ENCODE measurements at regions not wholly inside any gene's neighbourhood (a gene's known extent, or its start where the extent isn't known, plus 50 kb on each side); places are given as distances from the start of the nearest gene placed in this dataset.

GRCh38 chr18:71077451-71077850 lies 788.6 kb downstream of the SOCS6 start:
- Histone ChIP-seq H4K91ac (ENCODE audit: low read depth, low read length) (no peak overlapping the region), H2BK120ac (ENCODE audit: insufficient read depth, low read length, poor library complexity) (no peak overlapping the region), H3K4me1 (ENCODE audit: control insufficient read depth in 1 of 2, insufficient read depth in 2 of 2, low read length in 2 of 2) (no peaks in the 10 kb centered on the region), H3K9ac (ENCODE audit: low read length) (no peak overlapping the region), H3K23ac (ENCODE audit: low read length) (no peak overlapping the region), H4K8ac (ENCODE audit: low read depth, low read length) (no peak overlapping the region), H3K9me3 (ENCODE audit: insufficient read depth, low read depth, low read length) (no peaks in the 10 kb centered on the region), H3K4me2 (ENCODE audit: low read length) (no peak overlapping the region), H3K4me3 (ENCODE audit: low read depth, low read length) (no peak overlapping the region), H3K18ac (ENCODE audit: low read length) (no peak overlapping the region), H3K79me2 (ENCODE audit: control insufficient read depth, insufficient read depth, low read length, poor library complexity) (no peaks in the 10 kb centered on the region), H3K79me1 (ENCODE audit: low read length) (no peaks in the 10 kb centered on the region), H4K12ac (ENCODE audit: low read depth, low read length) (no peak overlapping the region), H2BK12ac (ENCODE audit: low read length) (no peak overlapping the region), H2AK5ac (ENCODE audit: low read length) (no peak overlapping the region), H3K36me3 (ENCODE audit: control insufficient read depth in 1 of 2, insufficient read depth in 2 of 2, low read length in 2 of 2) (no peaks in the 10 kb centered on the region), H3K27me3 (ENCODE audit: insufficient read depth, low read length) (no peaks in the 10 kb centered on the region), H3K27ac (ENCODE audit: low read depth, low read length) (no peak overlapping the region), H3K14ac (ENCODE audit: low read length) (no peak overlapping the region), H3K4ac (ENCODE audit: low read depth, low read length) (no peak overlapping the region), H2AFZ (ENCODE audit: insufficient read depth, low read length, poor library complexity) (no peak overlapping the region), H2BK5ac (ENCODE audit: low read depth, low read length, poor library complexity) (no peak overlapping the region)
- no CpG with 5 or more reads among the region's 4 CpGs for WGBS (ENCODE audit: extremely low coverage, insufficient coverage, insufficient read length)
- no peak for DNase-seq

DNA sequence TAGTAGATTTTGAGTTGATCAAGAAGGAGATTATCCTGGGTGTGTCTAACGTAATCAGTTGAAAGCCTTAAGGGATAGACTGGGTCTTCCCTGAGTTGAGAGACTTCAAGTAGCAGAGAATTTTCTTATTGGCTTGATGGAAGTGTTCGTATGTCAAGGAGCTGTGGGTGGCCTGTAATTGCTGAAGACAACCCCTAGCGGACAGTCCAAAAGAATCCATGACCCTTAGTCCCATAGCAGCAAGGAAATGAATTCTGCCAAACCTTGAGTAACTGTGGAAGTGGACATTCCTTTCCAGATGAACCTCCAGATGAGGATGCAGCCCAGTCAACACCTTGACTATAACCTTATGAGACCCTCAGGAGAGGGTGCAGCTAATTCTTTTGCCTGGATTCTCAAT lies 786.3 kb downstream of the SOCS6 start:
- H2BK12ac ChIP-seq (ENCODE audit: low read length), result no peak overlapping the region
- H4K12ac ChIP-seq (ENCODE audit: low read depth, low read length), result no peak overlapping the region
- H3K79me1 ChIP-seq (ENCODE audit: low read length), result no peaks in the 10 kb centered on the region
- no peak overlapping the region for H4K8ac ChIP-seq (ENCODE audit: low read depth, low read length)
- no peak overlapping the region for H3K27ac ChIP-seq (ENCODE audit: low read depth, low read length)
- no peaks in the 10 kb centered on the region for H3K79me2 ChIP-seq (ENCODE audit: control insufficient read depth, insufficient read depth, low read length, poor library complexity)
- H3K4ac ChIP-seq (ENCODE audit: low read depth, low read length), result no peak overlapping the region
- no peak overlapping the region for H4K91ac ChIP-seq (ENCODE audit: low read depth, low read length)
- no peaks in the 10 kb centered on the region for H3K36me3 ChIP-seq (ENCODE audit: control insufficient read depth in 1 of 2, insufficient read depth in 2 of 2, low read length in 2 of 2)
- H3K4me2 ChIP-seq (ENCODE audit: low read length), result no peak overlapping the region
- H2BK5ac ChIP-seq (ENCODE audit: low read depth, low read length, poor library complexity), result no peak overlapping the region
- no peak for DNase-seq
- H3K9ac ChIP-seq (ENCODE audit: low read length), result no peak overlapping the region
- no peak overlapping the region for H3K4me3 ChIP-seq (ENCODE audit: low read depth, low read length)
- H3K27me3 ChIP-seq (ENCODE audit: insufficient read depth, low read length), result no peaks in the 10 kb centered on the region
- H3K14ac ChIP-seq (ENCODE audit: low read length), result no peak overlapping the region
- no peak overlapping the region for H3K18ac ChIP-seq (ENCODE audit: low read length)
- H3K9me3 ChIP-seq (ENCODE audit: insufficient read depth, low read depth, low read length), result no peaks in the 10 kb centered on the region
- no peak overlapping the region for H2AK5ac ChIP-seq (ENCODE audit: low read length)
- WGBS (ENCODE audit: extremely low coverage, insufficient coverage, insufficient read length), result no CpG with 5 or more reads among the region's 3 CpGs
- H2BK120ac ChIP-seq (ENCODE audit: insufficient read depth, low read length, poor library complexity), result no peak overlapping the region
- no peaks in the 10 kb centered on the region for H3K4me1 ChIP-seq (ENCODE audit: control insufficient read depth in 1 of 2, insufficient read depth in 2 of 2, low read length in 2 of 2)
- H2AFZ ChIP-seq (ENCODE audit: insufficient read depth, low read length, poor library complexity), result no peak overlapping the region
- no peak overlapping the region for H3K23ac ChIP-seq (ENCODE audit: low read length)

GRCh38 chr18:71068338-71068737 lies 779.5 kb downstream of the SOCS6 start:
- no peaks in the 10 kb centered on the region for H3K9me3 ChIP-seq (ENCODE audit: insufficient read depth, low read depth, low read length)
- no peak overlapping the region for H3K18ac ChIP-seq (ENCODE audit: low read length)
- no peak overlapping the region for H2BK12ac ChIP-seq (ENCODE audit: low read length)
- H3K9ac ChIP-seq (ENCODE audit: low read length), result no peak overlapping the region
- no peak overlapping the region for H3K4me2 ChIP-seq (ENCODE audit: low read length)
- H3K79me1 ChIP-seq (ENCODE audit: low read length), result no peaks in the 10 kb centered on the region
- H4K12ac ChIP-seq (ENCODE audit: low read depth, low read length), result no peak overlapping the region
- no peaks in the 10 kb centered on the region for H3K27me3 ChIP-seq (ENCODE audit: insufficient read depth, low read length)
- no peak overlapping the region for H3K27ac ChIP-seq (ENCODE audit: low read depth, low read length)
- H3K4me1 ChIP-seq (ENCODE audit: control insufficient read depth in 1 of 2, insufficient read depth in 2 of 2, low read length in 2 of 2), result no peaks in the 10 kb centered on the region
- no peak overlapping the region for H4K8ac ChIP-seq (ENCODE audit: low read depth, low read length)
- no CpG with 5 or more reads among the region's 6 CpGs for WGBS (ENCODE audit: extremely low coverage, insufficient coverage, insufficient read length)
- no peak overlapping the region for H3K23ac ChIP-seq (ENCODE audit: low read length)
- no peak overlapping the region for H2BK5ac ChIP-seq (ENCODE audit: low read depth, low read length, poor library complexity)
- H2BK120ac ChIP-seq (ENCODE audit: insufficient read depth, low read length, poor library complexity), result no peak overlapping the region
- no peak overlapping the region for H3K14ac ChIP-seq (ENCODE audit: low read length)
- H3K4ac ChIP-seq (ENCODE audit: low read depth, low read length), result no peak overlapping the region
- H3K36me3 ChIP-seq (ENCODE audit: control insufficient read depth in 1 of 2, insufficient read depth in 2 of 2, low read length in 2 of 2), result no peaks in the 10 kb centered on the region
- no peak overlapping the region for H4K91ac ChIP-seq (ENCODE audit: low read depth, low read length)
- no peak overlapping the region for H2AFZ ChIP-seq (ENCODE audit: insufficient read depth, low read length, poor library complexity)
- DNase-seq, result no peak
- H2AK5ac ChIP-seq (ENCODE audit: low read length), result no peak overlapping the region
- no peak overlapping the region for H3K4me3 ChIP-seq (ENCODE audit: low read depth, low read length)
- H3K79me2 ChIP-seq (ENCODE audit: control insufficient read depth, insufficient read depth, low read length, poor library complexity), result no peaks in the 10 kb centered on the region

- H3K4me3 ChIP-seq (ENCODE audit: low read depth, low read length), result no peak overlapping the region
- no peak overlapping the region for H3K4me2 ChIP-seq (ENCODE audit: low read length)
- no peak for DNase-seq
- no peak overlapping the region for H4K91ac ChIP-seq (ENCODE audit: low read depth, low read length)
- H2BK5ac ChIP-seq (ENCODE audit: low read depth, low read length, poor library complexity), result no peak overlapping the region
- no peaks in the 10 kb centered on the region for H3K36me3 ChIP-seq (ENCODE audit: control insufficient read depth in 1 of 2, insufficient read depth in 2 of 2, low read length in 2 of 2)
- no peak overlapping the region for H3K18ac ChIP-seq (ENCODE audit: low read length)
- no peaks in the 10 kb centered on the region for H3K9me3 ChIP-seq (ENCODE audit: insufficient read depth, low read depth, low read length)
- no peak overlapping the region for H2BK12ac ChIP-seq (ENCODE audit: low read length)
- no peak overlapping the region for H4K12ac ChIP-seq (ENCODE audit: low read depth, low read length)
- no peaks in the 10 kb centered on the region for H3K4me1 ChIP-seq (ENCODE audit: control insufficient read depth in 1 of 2, insufficient read depth in 2 of 2, low read length in 2 of 2)
- no peaks in the 10 kb centered on the region for H3K27me3 ChIP-seq (ENCODE audit: insufficient read depth, low read length)
- no peak overlapping the region for H3K4ac ChIP-seq (ENCODE audit: low read depth, low read length)
- no peak overlapping the region for H3K14ac ChIP-seq (ENCODE audit: low read length)
- no peak overlapping the region for H2AFZ ChIP-seq (ENCODE audit: insufficient read depth, low read length, poor library complexity)
- H4K8ac ChIP-seq (ENCODE audit: low read depth, low read length), result no peak overlapping the region
- no peak overlapping the region for H2AK5ac ChIP-seq (ENCODE audit: low read length)
- no peaks in the 10 kb centered on the region for H3K79me1 ChIP-seq (ENCODE audit: low read length)
- H3K79me2 ChIP-seq (ENCODE audit: control insufficient read depth, insufficient read depth, low read length, poor library complexity), result no peaks in the 10 kb centered on the region
- H3K23ac ChIP-seq (ENCODE audit: low read length), result no peak overlapping the region
- no peak overlapping the region for H3K9ac ChIP-seq (ENCODE audit: low read length)
- WGBS (ENCODE audit: extremely low coverage, insufficient coverage, insufficient read length), result no CpG with 5 or more reads among the region's 1 CpG
- H3K27ac ChIP-seq (ENCODE audit: low read depth, low read length), result no peak overlapping the region
- H2BK120ac ChIP-seq (ENCODE audit: insufficient read depth, low read length, poor library complexity), result no peak overlapping the region
These were observed 761.0 kb downstream of the SOCS6 start for GRCh38 chr18:71049893-71050292.
